ACHN (cell line): ENCODE measurements at regions not wholly inside any gene's neighbourhood (a gene's known extent, or its start where the extent isn't known, plus 50 kb on each side); places are given as distances from the start of the nearest gene placed in this dataset.
"Not testable (repeated sequence)": the region's sequence is repeated elsewhere in the genome, so short reads cannot be mapped to it uniquely, and the experiment has no call there.

Experiments
- DNase-seq: peaks from one replicate; pipeline ENCODE4 v3.0.0-alpha.2; 2015
- in situ Hi-C: cut with HindIII; loops from 2 replicates; pipeline ENCODE4 v1.10.0; 2017; ENCODE audit warnings: low sequenced_read_pairs, low pct_ligation_motif_present, low pct_unique_long_range_greater_than_20kb

- in situ Hi-C loops, result no loop called here
- no peak for DNase-seq
Observed at GRCh38 chr20:47406849-47407682, 50.6 kb upstream of the ZMYND8 start.

- DNase-seq, result no peak
- in situ Hi-C loops, result no loop called here
Observed at GRCh38 chr20:47411161-47411560, 54.7 kb upstream of the ZMYND8 start.

- DNase-seq, result no peak
- in situ Hi-C loops, result no loop called here
Observed at GRCh38 chr20:47412083-47412482, 55.6 kb upstream of the ZMYND8 start.

- no peak for DNase-seq
- in situ Hi-C loops, result no loop called here
Observed at GRCh38 chr20:47413189-47413588, 56.7 kb upstream of the ZMYND8 start.

GRCh38 chr20:47417245-47418068, 61.0 kb upstream of the ZMYND8 start:
- in situ Hi-C loops, result no loop called here
- no peak for DNase-seq

- in situ Hi-C loops, result no loop called here
Observed at GRCh38 chr20:47418069-47418757, 61.7 kb upstream of the ZMYND8 start.

GRCh38 chr20:47419953-47420514, 63.5 kb upstream of the ZMYND8 start:
- DNase-seq, result no peak
- in situ Hi-C loops, result no loop called here

More at GRCh38 chr20:47418069-47418757, 61.7 kb upstream of the ZMYND8 start:
- no peak for DNase-seq

GRCh38 chr20:47421076-47421475, 64.6 kb upstream of the ZMYND8 start:
- no peak for DNase-seq
- in situ Hi-C loops, result no loop called here

- in situ Hi-C loops, result no loop called here
- DNase-seq, result no peak
Observed at GRCh38 chr20:47423586-47423985, 67.1 kb upstream of the ZMYND8 start.

GRCh38 chr20:47427067-47427466, 70.6 kb upstream of the ZMYND8 start:
- in situ Hi-C loops, result no loop called here
- DNase-seq, result no peak

GRCh38 chr20:47427746-47428145, 71.2 kb upstream of the ZMYND8 start:
- DNase-seq, result no peak
- in situ Hi-C loops, result no loop called here

GRCh38 chr20:47428164-47428563, 71.7 kb upstream of the ZMYND8 start:
- no peak for DNase-seq
- in situ Hi-C loops, result no loop called here

- no peak for DNase-seq
- in situ Hi-C loops, result no loop called here
Observed at GRCh38 chr20:47428851-47429336, 72.4 kb upstream of the ZMYND8 start.

- DNase-seq, result no peak
- in situ Hi-C loops, result no loop called here
Observed at GRCh38 chr20:47429409-47429808, 72.3 kb upstream of the NCOA3 start.

GRCh38 chr20:47430862-47431588, 70.7 kb upstream of the NCOA3 start:
- DNase-seq, result no peak
- in situ Hi-C loops, result no loop called here

GRCh38 chr20:47432834-47433210, 68.9 kb upstream of the NCOA3 start:
- in situ Hi-C loops, result no loop called here
- DNase-seq, result no peak

GRCh38 chr20:47434128-47434779, 67.4 kb upstream of the NCOA3 start:
- in situ Hi-C loops, result not testable (repeated sequence)
- DNase-seq, result peak; percentile 33
